Tibial nerve (tissue), 4 donors: ENCODE measurements at regions not wholly inside any gene's neighbourhood (a gene's known extent, or its start where the extent isn't known, plus 50 kb on each side); places are given as distances from the start of the nearest gene placed in this dataset.

Experiments
- CTCF ChIP-seq, 5 experiments: fragments of 200-600 bp in 3 of 5; fragments of 450-650 bp in 2 of 5; sonication (generic) in 3 of 5; IDR thresholded peaks; one replicate each; pipeline ENCODE4 v1.5.1; 2016 to 2019; ENCODE audit warnings: antibody characterized with exemption in 5 of 5, mild to moderate bottlenecking in 3 of 5, moderate library complexity in 2 of 5
- EP300 ChIP-seq, 2 donors: sonication (generic); formaldehyde crosslinking; IDR thresholded peaks; one replicate each; pipeline ENCODE4 v1.6.1; 2017; ENCODE audit warnings: antibody characterized with exemption in 2 of 2, mild to moderate bottlenecking in 1 of 2
- POLR2A ChIP-seq, 2 donors: fragments of 450-650 bp; IDR thresholded peaks; one replicate each; pipeline ENCODE4 v1.6.1; 2017; ENCODE audit warnings: antibody characterized with exemption in 2 of 2, mild to moderate bottlenecking in 2 of 2, moderate library complexity in 2 of 2

- TF ChIP-seq CTCF (IDR thresholded peaks at IDR 0.05) (no peak), POLR2A (IDR thresholded peaks at IDR 0.05) (no peak), EP300 (IDR thresholded peaks at IDR 0.05) (no peak)
These were observed 74.6 kb upstream of the CDKN3 start for GRCh38 chr14:54322246-54322645.
